Keratinocyte (primary cell): ENCODE measurements at regions not wholly inside any gene's neighbourhood (a gene's known extent, or its start where the extent isn't known, plus 50 kb on each side); places are given as distances from the start of the nearest gene placed in this dataset.

Source experiments
- DNase-seq: peaks from one replicate; pipeline ENCODE4 v3.0.0-alpha.2; 2011; ENCODE audit warnings: low read depth, missing footprints, low spot score
- FAIRE-seq: peaks from 2 replicates; lab custom pipeline; 2011; peaks lifted over from hg19 to GRCh38; lab: Jason Lieb, UNC
- H2AFZ ChIP-seq: 2 replicates; pipeline ENCODE4 v1.6.0; 2012; ENCODE audit warnings: low read length, control low read depth, inconsistent platforms; ENCODE audit not compliant: control insufficient read depth
- H3K27ac ChIP-seq: 2 replicates; pipeline ENCODE4 v1.5.1; 2011; ENCODE audit warnings: low read length; ENCODE audit not compliant: control insufficient read depth, insufficient read depth
- H3K27me3 ChIP-seq: 3 replicates; pipeline ENCODE4 v1.6.0; 2011; ENCODE audit warnings: low read length; ENCODE audit not compliant: control insufficient read depth, insufficient read depth; ENCODE audit errors: extremely low read depth
- H3K36me3 ChIP-seq, 2 experiments: 2 replicates in 1 of 2; 3 replicates in 1 of 2; pipeline ENCODE4 v1.5.1; 2011; ENCODE audit warnings: low read length in 2 of 2, mild to moderate bottlenecking in 1 of 2; ENCODE audit not compliant: control insufficient read depth in 2 of 2, insufficient read depth in 2 of 2; ENCODE audit errors: extremely low read depth in 1 of 2
- H3K4me1 ChIP-seq: 3 replicates; pipeline ENCODE4 v1.5.1; 2011; ENCODE audit warnings: low read length; ENCODE audit not compliant: control insufficient read depth, insufficient read depth; ENCODE audit errors: extremely low read depth
- H3K4me2 ChIP-seq: 3 replicates; pipeline ENCODE4 v1.6.0; 2011; ENCODE audit warnings: low read depth, low read length; ENCODE audit not compliant: control insufficient read depth, insufficient read depth; ENCODE audit errors: extremely low read depth
- H3K4me3 ChIP-seq, 3 experiments: fragments of 200-600 bp in 1 of 3; sonication (generic) in 1 of 3; 2 replicates in 2 of 3; 3 replicates in 1 of 3; pipeline ENCODE4 v1.5.1; 2011 to 2016; ENCODE audit warnings: low read length in 3 of 3, mild to moderate bottlenecking in 3 of 3, control low read depth in 2 of 3, inconsistent platforms in 1 of 3, low read depth in 1 of 3, mixed read lengths in 1 of 3, mixed run types in 1 of 3, moderate library complexity in 1 of 3; ENCODE audit not compliant: control insufficient read depth in 2 of 3, insufficient read depth in 2 of 3; ENCODE audit errors: extremely low read depth in 1 of 3
- H3K79me2 ChIP-seq: 2 replicates; pipeline ENCODE4 v1.6.0; 2012; ENCODE audit warnings: low read length; ENCODE audit not compliant: control insufficient read depth, insufficient read depth
- H3K9ac ChIP-seq: 3 replicates; pipeline ENCODE4 v1.6.0; 2011; ENCODE audit warnings: low read length; ENCODE audit not compliant: control insufficient read depth, insufficient read depth; ENCODE audit errors: extremely low read depth
- H3K9me1 ChIP-seq: 3 replicates; pipeline ENCODE4 v1.6.0; 2011; ENCODE audit warnings: low read length; ENCODE audit not compliant: control insufficient read depth, insufficient read depth; ENCODE audit errors: extremely low read depth
- H3K9me3 ChIP-seq: 2 replicates; pipeline ENCODE4 v1.5.1; 2012; ENCODE audit warnings: low read depth, low read length; ENCODE audit not compliant: control insufficient read depth
- H4K20me1 ChIP-seq: 3 replicates; pipeline ENCODE4 v1.6.0; 2011; ENCODE audit warnings: low read length; ENCODE audit not compliant: control insufficient read depth, insufficient read depth; ENCODE audit errors: extremely low read depth
- CTCF ChIP-seq, 3 experiments: IDR thresholded peaks in 1 of 3; conservative IDR thresholded peaks in 1 of 3; optimal IDR thresholded peaks in 1 of 3; 2 replicates in 2 of 3; 3 replicates in 1 of 3; pipeline versions ENCODE3 to v1.5.1; 2011; ENCODE audit warnings: low read length in 3 of 3, mild to moderate bottlenecking in 3 of 3, moderate library complexity in 2 of 3, control low read depth in 1 of 3, inconsistent platforms in 1 of 3; ENCODE audit not compliant: insufficient read depth in 2 of 3; ENCODE audit errors: extremely low read depth in 1 of 3
- EZH2 ChIP-seq: IDR thresholded peaks from one replicate; pipeline ENCODE4 v1.6.1; 2012; ENCODE audit warnings: inconsistent platforms, mild to moderate bottlenecking, low read length, moderate library complexity
- dilution Hi-C: fragments of 300-500 bp; cut with MboI; formaldehyde crosslinking; loops from one replicate; pipeline ENCODE4 v1.7.0; 2020; ENCODE audit warnings: low sequenced_read_pairs; ENCODE audit not compliant: extremely low pct_ligation_motif_present

GRCh38 chr18:41266616-41267015, 688.4 kb upstream of the PIK3C3 start:
- dilution Hi-C loops = no loop called here
- Histone ChIP-seq H3K27ac (no peak overlapping the region), H3K79me2 (no peaks in the 10 kb centered on the region), H3K9ac (no peak overlapping the region), H3K36me3 (no peaks in the 10 kb centered on the region), H3K4me1 (peaks cover 12% of the 10 kb centered on the region), H3K9me1 (no peaks in the 10 kb centered on the region), H2AFZ (no peak overlapping the region), H3K27me3 (no peaks in the 10 kb centered on the region), H3K9me3 (no peaks in the 10 kb centered on the region), H3K4me2 (no peak overlapping the region), H4K20me1 (no peaks in the 10 kb centered on the region), H3K4me3 (no peak overlapping the region)
- no peak for DNase-seq
- TF ChIP-seq EZH2 (no peak), CTCF (optimal IDR thresholded peaks at IDR 0.05 in 1 of 3, IDR thresholded peaks at IDR 0.05 in 1 of 3, conservative IDR thresholded peaks at IDR 0.05 in 1 of 3; ENCODE audit: extremely low read depth in 1 of 3, insufficient read depth in 2 of 3, low read length in 3 of 3) (no peak)
- FAIRE-seq = no peak

GRCh38 chr18:41266204-41266603, 688.8 kb upstream of the PIK3C3 start:
- Histone ChIP-seq H3K9me1 (no peaks in the 10 kb centered on the region), H3K4me2 (no peak overlapping the region), H3K9ac (no peak overlapping the region), H3K27ac (no peak overlapping the region), H4K20me1 (no peaks in the 10 kb centered on the region), H3K36me3 (no peaks in the 10 kb centered on the region), H3K9me3 (no peaks in the 10 kb centered on the region), H2AFZ (no peak overlapping the region), H3K79me2 (no peaks in the 10 kb centered on the region), H3K4me3 (no peak overlapping the region), H3K4me1 (peaks cover 12% of the 10 kb centered on the region), H3K27me3 (no peaks in the 10 kb centered on the region)
- DNase-seq = no peak
- TF ChIP-seq EZH2 (no peak), CTCF (optimal IDR thresholded peaks at IDR 0.05 in 1 of 3, IDR thresholded peaks at IDR 0.05 in 1 of 3, conservative IDR thresholded peaks at IDR 0.05 in 1 of 3; ENCODE audit: extremely low read depth in 1 of 3, insufficient read depth in 2 of 3, low read length in 3 of 3) (no peak)
- dilution Hi-C loops = no loop called here
- no peak for FAIRE-seq
